C4-2B (cell line): ENCODE measurements at regions not wholly inside any gene's neighbourhood (a gene's known extent, or its start where the extent isn't known, plus 50 kb on each side); places are given as distances from the start of the nearest gene placed in this dataset.

Source experiments
- H3K27ac ChIP-seq: fragments of 450-650 bp; 2 replicates; pipeline ENCODE4 v1.5.1; 2017
- CTCF ChIP-seq: fragments of 450-650 bp; conservative IDR thresholded peaks from 2 replicates; pipeline ENCODE4 v1.5.1; 2017; ENCODE audit warnings: mild to moderate bottlenecking
- ZFX ChIP-seq: fragments of 450-650 bp; IDR thresholded peaks from 2 replicates; pipeline ENCODE4 v1.6.1; 2017

- H3K27ac ChIP-seq: no peak overlapping the region
- TF ChIP-seq ZFX (no peak), CTCF (no peak)
Measured at GRCh38 chr4:187780070-187780469, 215.5 kb upstream of the ZFP42 start.

- no peak for TF ChIP-seq CTCF
- no peak for TF ChIP-seq ZFX
- no peak overlapping the region for H3K27ac ChIP-seq
Measured at GRCh38 chr4:187782286-187782824, 213.2 kb upstream of the ZFP42 start.

GRCh38 chr4:187786190-187786589 lies 209.4 kb upstream of the ZFP42 start:
- TF ChIP-seq CTCF (no peak), ZFX (no peak)

GRCh38 chr4:187789078-187789477 lies 206.5 kb upstream of the ZFP42 start:
- TF ChIP-seq CTCF (no peak), ZFX (no peak)
- H3K27ac ChIP-seq: no peak overlapping the region

More at GRCh38 chr4:187786190-187786589, 209.4 kb upstream of the ZFP42 start:
- H3K27ac ChIP-seq: no peak overlapping the region

- TF ChIP-seq CTCF: no peak
- TF ChIP-seq ZFX: no peak
Measured at GRCh38 chr4:187795737-187796136, 199.8 kb upstream of the ZFP42 start.

GRCh38 chr4:187798385-187798784 lies 197.2 kb upstream of the ZFP42 start:
- no peak overlapping the region for H3K27ac ChIP-seq

More at GRCh38 chr4:187795737-187796136, 199.8 kb upstream of the ZFP42 start:
- no peak overlapping the region for H3K27ac ChIP-seq

GRCh38 chr4:187799735-187800134 lies 195.8 kb upstream of the ZFP42 start:
- TF ChIP-seq CTCF (no peak), ZFX (no peak)
- no peak overlapping the region for H3K27ac ChIP-seq

More at GRCh38 chr4:187798385-187798784, 197.2 kb upstream of the ZFP42 start:
- TF ChIP-seq CTCF (no peak), ZFX (no peak)
